ENCODE measurements at regions not wholly inside any gene's neighbourhood (a gene's known extent, or its start where the extent isn't known, plus 50 kb on each side); places are given as distances from the start of the nearest gene placed in this dataset.

DNA sequence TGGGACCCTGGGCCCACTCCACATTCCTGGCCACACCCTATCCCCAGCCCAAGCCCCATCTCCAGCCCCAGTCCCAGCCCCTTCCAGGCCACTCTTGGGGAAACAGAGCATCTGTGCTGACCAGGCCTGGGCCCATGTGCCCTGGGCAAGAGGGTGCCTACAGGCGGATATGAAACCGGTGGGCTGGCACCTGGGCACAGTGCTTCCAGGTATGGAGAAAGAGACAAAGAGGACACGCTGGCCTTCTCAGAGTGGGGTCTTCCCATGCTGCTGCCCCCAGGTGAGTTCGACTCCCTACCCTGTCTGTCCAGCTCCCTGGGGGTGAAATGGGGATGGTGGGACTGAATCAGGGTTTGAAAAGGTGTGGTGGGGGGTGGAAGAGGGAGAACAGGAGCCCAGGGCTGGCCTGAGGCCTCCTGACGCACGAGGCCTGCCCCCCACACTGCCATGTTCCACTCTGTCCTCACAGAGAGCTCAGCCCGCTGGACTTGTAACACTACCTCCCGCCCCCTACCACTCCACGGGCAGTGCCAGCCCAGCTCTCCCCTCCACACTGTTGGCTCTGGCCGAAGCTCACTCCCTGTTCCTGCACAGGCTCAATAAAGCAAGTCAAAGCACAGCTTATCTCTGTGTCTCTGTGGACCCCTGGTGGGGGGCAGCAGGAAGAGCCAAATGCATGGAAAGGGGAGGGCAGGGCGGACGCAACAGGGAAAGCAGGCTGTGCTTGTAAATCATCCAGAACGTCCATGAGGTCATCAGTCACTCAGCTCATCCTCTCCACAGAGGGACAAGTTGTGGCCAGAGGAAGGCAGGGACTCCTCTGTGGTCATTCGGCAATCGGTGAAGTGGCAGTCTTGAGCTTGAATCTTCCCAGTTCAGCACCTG lies 71.1 kb upstream of the TMEM97 start:
- ChIA-PET CTCF (interaction anchor here (0.6 to 1.7 kb wide), 8 partner anchors 14 to 443 kb away, joined by 3 to 10 read pairs (median 4); partner anchors contain the start of genes IFT20, LYRM9 and TNFAIP1), POLR2A (interaction anchor here (0.9 to 3.5 kb wide), 5 partner anchors 8 to 363 kb away, joined by 3 to 17 read pairs (median 4); partner anchors contain the start of genes IFT20 and TNFAIP1)
- DNase-seq (ENCODE audit: extremely low spot score) = no peak
- TF ChIP-seq, protein P1, sequence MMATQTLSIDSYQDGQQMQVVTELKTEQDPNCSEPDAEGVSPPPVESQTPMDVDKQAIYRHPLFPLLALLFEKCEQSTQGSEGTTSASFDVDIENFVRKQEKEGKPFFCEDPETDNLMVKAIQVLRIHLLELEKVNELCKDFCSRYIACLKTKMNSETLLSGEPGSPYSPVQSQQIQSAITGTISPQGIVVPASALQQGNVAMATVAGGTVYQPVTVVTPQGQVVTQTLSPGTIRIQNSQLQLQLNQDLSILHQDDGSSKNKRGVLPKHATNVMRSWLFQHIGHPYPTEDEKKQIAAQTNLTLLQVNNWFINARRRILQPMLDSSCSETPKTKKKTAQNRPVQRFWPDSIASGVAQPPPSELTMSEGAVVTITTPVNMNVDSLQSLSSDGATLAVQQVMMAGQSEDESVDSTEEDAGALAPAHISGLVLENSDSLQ (IDR thresholded peaks at IDR 0.05) = peak; percentile 80
- TF ChIP-seq LEF1 (IDR thresholded peaks at IDR 0.05; ENCODE audit: borderline replicate concordance) = no peak

DNA sequence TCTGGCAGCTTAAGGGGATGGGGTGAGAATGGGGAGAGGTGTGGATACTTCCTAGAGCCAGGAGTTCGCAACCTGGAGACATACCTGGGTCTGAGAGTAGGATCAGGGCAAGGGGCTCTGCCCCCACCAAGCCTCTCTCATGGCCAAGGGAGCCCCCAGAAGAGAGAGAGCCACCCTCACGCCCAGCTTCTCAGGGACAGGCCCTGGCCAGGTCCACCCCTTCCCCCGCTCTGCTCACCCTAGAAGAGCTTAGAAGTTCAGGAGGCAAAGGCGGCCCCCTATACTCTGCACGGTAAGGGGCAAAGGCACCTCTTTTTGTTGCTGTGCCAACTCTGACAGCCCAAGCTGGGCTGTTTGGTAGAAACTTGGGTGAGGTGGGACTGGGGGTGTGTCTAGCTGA lies 69.3 kb upstream of the TMEM97 start:
- POLR2A ChIA-PET = interaction anchor here (0.6 to 3.5 kb wide), 4 partner anchors 10 to 506 kb away, joined by 3 to 17 read pairs (median 6); partner anchors contain the start of genes IFT20 and TNFAIP1
- no peak for TF ChIP-seq NFRKB (IDR thresholded peaks at IDR 0.05)
- TF ChIP-seq HDGF (IDR thresholded peaks at IDR 0.05; ENCODE audit: borderline replicate concordance) = no peak
- no peak for TF ChIP-seq BHLHE40 (IDR thresholded peaks at IDR 0.05; ENCODE audit: borderline replicate concordance)
- no peak for TF ChIP-seq ARNT (IDR thresholded peaks at IDR 0.05)
- no peak for TF ChIP-seq CTBP1 (IDR thresholded peaks at IDR 0.05; ENCODE audit: borderline replicate concordance)
- TF ChIP-seq ZNF384 (IDR thresholded peaks at IDR 0.05) = no peak
- TF ChIP-seq LEF1 (IDR thresholded peaks at IDR 0.05; ENCODE audit: borderline replicate concordance) = no peak
- no peak for DNase-seq (ENCODE audit: extremely low spot score)
- CTCF ChIA-PET = interaction anchor here (0.6 to 1.7 kb wide), 2 partner anchors 10 to 357 kb away, joined by 3 to 5 read pairs; partner anchors contain the start of gene LYRM9

DNA sequence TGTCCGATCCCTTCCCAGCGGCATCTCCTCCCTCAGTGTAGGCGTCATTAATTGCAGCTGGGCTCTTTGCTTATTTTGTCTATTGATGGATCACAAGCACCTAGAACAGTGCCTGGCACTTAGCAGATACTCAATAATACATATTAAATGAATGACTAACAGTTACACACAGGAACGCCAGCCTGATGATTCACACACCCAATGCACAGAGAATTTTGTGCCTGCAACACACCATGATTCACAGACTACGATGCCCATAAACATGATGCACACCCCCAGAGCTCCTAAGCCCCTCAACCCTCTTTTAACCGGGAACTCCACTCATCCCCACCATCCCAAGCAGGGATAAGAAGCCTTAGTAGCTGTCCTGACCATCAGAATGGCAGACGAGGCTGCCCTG lies 66.6 kb upstream of the TMEM97 start:
- ChIA-PET CTCF (interaction anchor here (1.1 to 1.6 kb wide), 3 partner anchors 8 to 20 kb away, joined by 3 to 6 read pairs (median 4); no protein-coding TSS in a partner anchor), POLR2A (no interaction called here)
- DNase-seq (ENCODE audit: extremely low spot score) = no peak
- TF ChIP-seq FOXK2 (IDR thresholded peaks at IDR 0.05) (no peak), L3MBTL2 (conservative IDR thresholded peaks at IDR 0.05) (no peak), ARNT (IDR thresholded peaks at IDR 0.05) (no peak)
- TF ChIP-seq, protein P1 (IDR thresholded peaks at IDR 0.05) = no peak

DNA sequence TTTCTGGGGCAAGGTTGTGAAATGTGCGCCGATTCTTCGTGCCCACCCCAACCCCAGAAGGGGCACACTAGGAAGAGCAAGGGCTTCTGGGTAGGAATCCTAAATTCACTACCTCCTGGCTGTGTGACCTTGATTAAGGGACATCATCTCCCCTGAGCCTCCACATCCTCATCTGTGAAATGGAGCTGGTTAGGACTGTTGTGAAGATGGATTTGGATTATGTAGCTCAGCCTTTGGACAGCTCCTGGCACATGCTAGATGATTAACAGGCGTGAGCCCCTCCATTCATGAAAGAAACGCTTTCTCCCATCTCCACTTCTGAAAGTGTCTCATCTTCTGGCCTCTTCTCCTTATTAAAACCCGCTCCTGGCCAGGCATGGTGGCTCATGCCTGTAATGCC lies 65.3 kb upstream of the TMEM97 start:
- TF ChIP-seq TARDBP (IDR thresholded peaks at IDR 0.05) = no peak
- no peak for TF ChIP-seq ZNF384 (IDR thresholded peaks at IDR 0.05)
- ChIA-PET CTCF (no interaction called here), POLR2A (interaction anchor here (1.1 kb wide), 1 partner anchor 12 kb away, joined by 5 read pairs; no protein-coding TSS in a partner anchor)
- no peak for DNase-seq (ENCODE audit: extremely low spot score)

DNA sequence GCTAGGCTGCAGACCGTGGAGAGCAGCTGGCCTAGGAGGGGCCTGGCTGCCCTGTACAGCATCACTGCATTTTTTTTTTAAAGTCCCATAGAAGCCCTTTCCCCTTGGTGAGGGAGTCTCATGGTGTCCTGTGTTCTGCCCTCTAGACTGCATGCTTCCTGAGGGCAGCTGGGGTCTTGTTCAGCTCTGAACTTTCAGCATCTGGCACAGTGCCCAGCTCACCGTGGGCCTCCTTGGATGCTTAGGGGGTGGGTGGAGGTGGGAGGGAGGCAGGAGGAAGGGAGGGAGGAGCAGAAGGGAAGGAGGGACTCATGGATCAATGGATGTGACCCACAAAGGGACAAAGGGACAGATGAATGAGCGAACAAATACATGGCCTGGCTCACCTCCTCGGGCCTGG lies 63.4 kb upstream of the TMEM97 start:
- no peak for TF ChIP-seq FOXK2 (IDR thresholded peaks at IDR 0.05)
- CTCF ChIA-PET = no interaction called here

DNA sequence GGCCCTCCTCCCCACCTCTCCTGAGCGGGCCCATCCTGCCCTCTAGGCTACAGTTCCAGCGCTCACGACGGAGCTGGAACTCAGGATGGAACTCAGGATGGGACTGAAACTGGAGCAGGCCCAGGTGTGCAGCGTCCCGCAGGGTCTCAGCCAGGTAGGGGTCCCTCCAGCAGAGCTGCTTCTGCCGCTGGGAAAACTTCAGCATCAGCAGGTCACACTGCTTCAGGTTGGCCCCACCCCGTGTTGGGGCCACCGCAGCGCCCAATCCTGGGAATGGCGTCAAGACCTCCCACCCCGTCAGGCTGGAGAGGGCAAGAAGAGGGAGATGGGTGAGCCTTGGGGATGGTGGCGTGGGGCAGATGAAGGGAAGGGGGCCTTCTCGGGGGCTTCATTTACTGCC lies 62.6 kb upstream of the TMEM97 start:
- POLR2A ChIA-PET = no interaction called here
- CTCF ChIA-PET = no interaction called here
- no peak for DNase-seq (ENCODE audit: extremely low spot score)
- TF ChIP-seq ZNF384 (IDR thresholded peaks at IDR 0.05) (no peak), ELF4 (IDR thresholded peaks at IDR 0.05) (no peak), BHLHE40 (IDR thresholded peaks at IDR 0.05; ENCODE audit: borderline replicate concordance) (no peak), FOXA1 (IDR thresholded peaks at IDR 0.05) (no peak), SUZ12 (IDR thresholded peaks at IDR 0.05) (no peak), ARNT (IDR thresholded peaks at IDR 0.05) (no peak), FOXM1 (IDR thresholded peaks at IDR 0.05; ENCODE audit: borderline replicate concordance) (no peak), CTBP1 (IDR thresholded peaks at IDR 0.05; ENCODE audit: borderline replicate concordance) (no peak), FOXK2 (IDR thresholded peaks at IDR 0.05) (no peak), L3MBTL2 (conservative IDR thresholded peaks at IDR 0.05) (no peak), NFRKB (IDR thresholded peaks at IDR 0.05) (no peak), HDGF (IDR thresholded peaks at IDR 0.05; ENCODE audit: borderline replicate concordance) (no peak), LEF1 (IDR thresholded peaks at IDR 0.05; ENCODE audit: borderline replicate concordance) (no peak)
- TF ChIP-seq, protein P1 (IDR thresholded peaks at IDR 0.05) = no peak

More for the DNA sequence above, 63.4 kb upstream of the TMEM97 start:
- DNase-seq (ENCODE audit: extremely low spot score) = no peak
- POLR2A ChIA-PET = no interaction called here

DNA sequence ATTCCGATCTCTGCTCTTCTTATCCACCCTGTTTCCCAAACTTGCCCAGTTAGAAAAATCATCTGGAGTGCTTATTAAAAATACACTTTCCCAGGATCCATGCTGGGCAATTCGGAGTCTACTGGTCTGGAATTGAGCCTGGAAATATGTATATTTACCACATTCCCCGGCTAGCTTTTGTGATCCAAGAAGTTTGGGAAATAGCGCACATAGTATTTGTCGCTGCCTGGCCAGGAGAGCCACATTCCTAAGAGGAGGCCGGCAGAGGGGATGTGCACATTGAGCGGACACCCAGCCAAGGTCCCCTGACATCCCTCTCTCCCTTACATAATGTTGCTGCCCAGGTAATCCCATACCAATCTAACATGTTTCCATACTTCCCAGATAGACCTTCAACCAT lies 62.1 kb upstream of the TMEM97 start:
- TF ChIP-seq HDGF (IDR thresholded peaks at IDR 0.05; ENCODE audit: borderline replicate concordance) = no peak
- TF ChIP-seq ELF4 (IDR thresholded peaks at IDR 0.05) = no peak
- no peak for TF ChIP-seq BHLHE40 (IDR thresholded peaks at IDR 0.05; ENCODE audit: borderline replicate concordance)
- no peak for TF ChIP-seq FOXM1 (IDR thresholded peaks at IDR 0.05; ENCODE audit: borderline replicate concordance)
- TF ChIP-seq NFRKB (IDR thresholded peaks at IDR 0.05) = no peak
- no peak for TF ChIP-seq L3MBTL2 (conservative IDR thresholded peaks at IDR 0.05)
- TF ChIP-seq, protein P1 (IDR thresholded peaks at IDR 0.05) = no peak
- TF ChIP-seq CTBP1 (IDR thresholded peaks at IDR 0.05; ENCODE audit: borderline replicate concordance) = no peak
- no peak for TF ChIP-seq TARDBP (IDR thresholded peaks at IDR 0.05)
- no peak for TF ChIP-seq SP1 (IDR thresholded peaks at IDR 0.05)
- TF ChIP-seq ZNF384 (IDR thresholded peaks at IDR 0.05) = no peak
- CTCF ChIA-PET = no interaction called here
- no peak for DNase-seq (ENCODE audit: extremely low spot score)
- POLR2A ChIA-PET = no interaction called here

Data from HEK293T (cell line).